HepG2 (cell line): ENCODE measurements at regions not wholly inside any gene's neighbourhood (a gene's known extent, or its start where the extent isn't known, plus 50 kb on each side); places are given as distances from the start of the nearest gene placed in this dataset.

Experiments
- ATAC-seq: fragments of 200-7000 bp; cut with Tn5 transposase; 3 replicates; pipeline ENCODE4 v1.9.1; 2020; ENCODE audit warnings: mild to moderate bottlenecking, moderate library complexity
- BruUV-seq: library from RNA; stranded (reverse); fragments of 400-500 nt; replicated peaks from 2 replicates; lab custom pipeline; 2021; lab: Mats Ljungman, UMichigan
- CTCF ChIA-PET: fragments of 300-600 bp; formaldehyde crosslinking; extraction: SDS; loops from one replicate; lab custom pipeline; 2021; ENCODE audit warnings: low total read pairs, inconsistent platforms, low intra/inter-chr PET ratio; lab: Yijun Ruan, JAX
- POLR2A ChIA-PET: fragments of 350-600 bp; sonication (Branson Sonifier 250); formaldehyde crosslinking; loops from one replicate; lab custom pipeline; 2020; ENCODE audit warnings: antibody characterized with exemption, inconsistent platforms; lab: Yijun Ruan, JAX
- DNase-seq: peaks from one replicate; pipeline ENCODE4 v3.0.0-alpha.2; 2015; ENCODE audit warnings: low spot score
- FAIRE-seq: peaks from 3 replicates; lab custom pipeline; 2011; peaks lifted over from hg19 to GRCh38; lab: Jason Lieb, UNC
- H2AFZ ChIP-seq: one replicate; pipeline ENCODE4 v1.6.1; 2011; ENCODE audit warnings: low read length, inconsistent platforms
- H3K27ac ChIP-seq: fragments of 300-600 bp; 3 replicates; pipeline ENCODE4 v1.8.0; 2011; ENCODE audit warnings: mixed run types, mild to moderate bottlenecking, mixed read lengths, low read length, inconsistent platforms; ENCODE audit not compliant: insufficient read depth; ENCODE audit errors: extremely low read length
- H3K27me3 ChIP-seq, 2 experiments: fragments of 200-600 bp in 1 of 2; 2 replicates in 1 of 2; 3 replicates in 1 of 2; pipeline versions ENCODE4 v1.6.0 to v1.8.0; 2011; ENCODE audit warnings: low read length in 2 of 2, mild to moderate bottlenecking in 2 of 2, moderate library complexity in 2 of 2, inconsistent platforms in 1 of 2; ENCODE audit not compliant: insufficient read depth in 2 of 2, control insufficient read depth in 1 of 2
- H3K36me3 ChIP-seq, 2 experiments: fragments of 200-600 bp in 1 of 2; replicated peaks in 1 of 2; 2 replicates in 1 of 2; 3 replicates in 1 of 2; pipeline versions ENCODE4 v1.5.1 to v1.8.0; 2011; ENCODE audit warnings: low read length in 2 of 2, inconsistent platforms in 1 of 2; ENCODE audit not compliant: insufficient read depth in 2 of 2, control insufficient read depth in 1 of 2
- H3K4me1 ChIP-seq: 2 replicates; pipeline ENCODE4 v1.5.1; 2012; ENCODE audit warnings: low read length, inconsistent platforms; ENCODE audit not compliant: insufficient read depth
- H3K4me2 ChIP-seq: 2 replicates; pipeline ENCODE4 v1.6.0; 2011; ENCODE audit warnings: low read depth, low read length, inconsistent platforms
- H3K4me3 ChIP-seq, 3 experiments: fragments of 200-600 bp in 1 of 3; sonication (generic), shearing (Covaris generic) in 1 of 3; replicated peaks in 1 of 3; 2 replicates each; pipeline ENCODE4 v1.5.1; 2011 to 2016; ENCODE audit warnings: low read length in 3 of 3, inconsistent platforms in 2 of 3, low read depth in 2 of 3, mild to moderate bottlenecking in 2 of 3, control low read depth in 1 of 3, mixed read lengths in 1 of 3; ENCODE audit not compliant: insufficient read depth in 1 of 3
- H3K79me2 ChIP-seq: one replicate; pipeline ENCODE4 v1.6.1; 2011; ENCODE audit warnings: low read length, inconsistent platforms; ENCODE audit not compliant: insufficient read depth
- H3K9ac ChIP-seq: 2 replicates; pipeline ENCODE4 v1.6.0; 2011; ENCODE audit warnings: mild to moderate bottlenecking, low read depth, low read length, inconsistent platforms; ENCODE audit not compliant: insufficient read depth
- H3K9me3 ChIP-seq: 2 replicates; pipeline ENCODE4 v1.5.1; 2012; ENCODE audit warnings: mild to moderate bottlenecking, low read length
- H4K20me1 ChIP-seq: 2 replicates; pipeline ENCODE4 v1.6.0; 2011; ENCODE audit warnings: inconsistent platforms, mild to moderate bottlenecking, low read length, moderate library complexity; ENCODE audit not compliant: insufficient read depth
- ARNT ChIP-seq: fragments of 450-650 bp; IDR thresholded peaks from 2 replicates; pipeline ENCODE4 v1.6.1; 2017
- ELF4 ChIP-seq: sonication (generic); formaldehyde crosslinking; IDR thresholded peaks from 2 replicates; pipeline ENCODE4 v1.5.0; 2020; ENCODE audit warnings: missing genetic modification reagents, mild to moderate bottlenecking, moderate library complexity, borderline replicate concordance
- ERF ChIP-seq: IDR thresholded peaks from 2 replicates; pipeline ENCODE4 v1.6.1; 2018; ENCODE audit warnings: missing biosample characterization, missing genetic modification reagents
- GATA4 ChIP-seq: sonication (generic); IDR thresholded peaks from 2 replicates; pipeline ENCODE4 v1.6.1; 2016; ENCODE audit warnings: antibody characterized with exemption, low read depth, borderline replicate concordance
- HNF1A ChIP-seq, 2 experiments: sonication (generic) in 1 of 2; formaldehyde crosslinking in 1 of 2; IDR thresholded peaks; 2 replicates each; pipeline versions ENCODE4 v1.4.0 to v1.6.1; 2016 to 2020; ENCODE audit warnings: borderline replicate concordance in 1 of 2, low read depth in 1 of 2, mild to moderate bottlenecking in 1 of 2, missing genetic modification reagents in 1 of 2
- RAD51 ChIP-seq: fragments of 450-650 bp; IDR thresholded peaks from 2 replicates; pipeline ENCODE4 v1.6.1; 2016; ENCODE audit warnings: borderline replicate concordance
- TAF1 ChIP-seq: sonication (generic); formaldehyde crosslinking; IDR thresholded peaks from 2 replicates; pipeline ENCODE4 v1.4.0; 2020; ENCODE audit warnings: missing genetic modification reagents
- U2AF2 ChIP-seq: fragments of 200-400 bp; formaldehyde crosslinking; IDR thresholded peaks from 2 replicates; pipeline ENCODE4 v1.6.1; 2017; ENCODE audit warnings: low read depth, mild to moderate bottlenecking, low read length
- XBP1 ChIP-seq: sonication (generic); formaldehyde crosslinking; IDR thresholded peaks from 2 replicates; pipeline ENCODE4 v1.5.0; 2020; ENCODE audit warnings: missing genetic modification reagents
- ZNF138 ChIP-seq: sonication (generic); formaldehyde crosslinking; IDR thresholded peaks from 2 replicates; pipeline ENCODE4 v1.5.0; 2020; ENCODE audit warnings: mild to moderate bottlenecking, low read depth, missing genetic modification reagents
- ZNF713 ChIP-seq: sonication (generic); formaldehyde crosslinking; IDR thresholded peaks from 2 replicates; pipeline ENCODE4 v1.4.0; 2020; ENCODE audit warnings: mild to moderate bottlenecking, missing genetic modification reagents
- WGBS: methylation state at CpG from one replicate; pipeline ENCODE4 v1.1.6; 2017; ENCODE audit warnings: low lambda C conversion rate; 5-methylcytosine and 5-hydroxymethylcytosine counted together
- in situ Hi-C: cut with HindIII; loops from 2 replicates; pipeline ENCODE4 v1.10.0; 2017; ENCODE audit warnings: low pct_unique_long_range_greater_than_20kb; ENCODE audit not compliant: extremely low pct_ligation_motif_present
- intact Hi-C: fragments of 100-400 bp; cut with micrococcal nuclease; formaldehyde crosslinking; loops from one replicate; pipeline ENCODE4 v1.10.0; 2022; ENCODE audit not compliant: unreplicated experiment

GRCh38 chr16:55929181-55929580 lies 54.0 kb upstream of the CES5A start:
- no peak for DNase-seq
- Histone ChIP-seq H3K4me2 (no peak overlapping the region), H3K9ac (no peak overlapping the region), H3K79me2 (no peaks in the 10 kb centered on the region), H3K9me3 (no peaks in the 10 kb centered on the region), H3K4me1 (no peaks in the 10 kb centered on the region), H3K4me3 (no peak overlapping the region), H2AFZ (no peak overlapping the region), H4K20me1 (no peaks in the 10 kb centered on the region), H3K36me3 (no peaks in the 10 kb centered on the region), H3K27ac (no peak overlapping the region), H3K27me3 (no peaks in the 10 kb centered on the region)
- BruUV-seq: no TSS peak
- in situ Hi-C loops (no loop called here), intact Hi-C loops (no loop called here)
- ATAC-seq: no peak
- ChIA-PET CTCF (no interaction called here), POLR2A (no interaction called here)
- TF ChIP-seq XBP1 (CRISPR knock-in tag) (no peak), HNF1A (IDR thresholded peaks at IDR 0.05; ENCODE audit: low read depth) (no peak), HNF1A (CRISPR knock-in tag; IDR thresholded peaks at IDR 0.05; ENCODE audit: borderline replicate concordance) (no peak)
- FAIRE-seq: no peak
- WGBS: 3% methylated on average over 5 of the region's 8 CpGs

- under 1% methylated on average over 3 of the region's 3 CpGs for WGBS
- TF ChIP-seq GATA4: no peak
- TF ChIP-seq ZNF713: no peak
- no peak for TF ChIP-seq U2AF2
- no peak for TF ChIP-seq ARNT
- TF ChIP-seq ZNF138 (CRISPR knock-in tag): no peak
- TF ChIP-seq TAF1 (CRISPR knock-in tag): no peak
- TF ChIP-seq ERF: no peak
- no peak for TF ChIP-seq RAD51
- no peak for TF ChIP-seq ELF4 (CRISPR knock-in tag)
- POLR2A ChIA-PET: no interaction called here
- no peaks in the 10 kb centered on the region for H3K4me1 ChIP-seq
- H3K27me3 ChIP-seq: no peaks in the 10 kb centered on the region
- no peaks in the 10 kb centered on the region for H3K36me3 ChIP-seq
- in situ Hi-C loops: no loop called here
- ATAC-seq (no peak), FAIRE-seq (no peak), DNase-seq (no peak)
- H3K9me3 ChIP-seq: no peaks in the 10 kb centered on the region
- H3K79me2 ChIP-seq: no peaks in the 10 kb centered on the region
- intact Hi-C loops: no loop called here
- no peak overlapping the region for H3K4me3 ChIP-seq
- no peak overlapping the region for H3K9ac ChIP-seq
- no peak overlapping the region for H3K4me2 ChIP-seq
- H2AFZ ChIP-seq: no peak overlapping the region
- no peak overlapping the region for H3K27ac ChIP-seq
- no TSS peak for BruUV-seq
- no peaks in the 10 kb centered on the region for H4K20me1 ChIP-seq
- CTCF ChIA-PET: no interaction called here
These were observed 50.1 kb upstream of the CES5A start for GRCh38 chr16:55925242-55925641.
